ENCODE measurements at regions not wholly inside any gene's neighbourhood (a gene's known extent, or its start where the extent isn't known, plus 50 kb on each side); places are given as distances from the start of the nearest gene placed in this dataset.
A peak's percentile ranks its signal among the peaks of the same experiment; 100 is the strongest.

GRCh38 chr1:223486366-223486765, 93.2 kb downstream of the CCDC185 start:
- H3K9me3 ChIP-seq (replicated peaks; ENCODE audit: control insufficient read depth, insufficient read depth, low read length), result no peaks in the 10 kb centered on the region
- FAIRE-seq, result no peak
- CTCF ChIA-PET, result interaction anchor here (0.6 to 1.8 kb wide), 4 partner anchors 142 to 692 kb away, joined by 3 to 6 read pairs (median 4); no protein-coding TSS in a partner anchor

More at GRCh38 chr1:223486366-223486765, 93.2 kb downstream of the CCDC185 start:
- Histone ChIP-seq H3K4me3 (no peak overlapping the region), H3K4me1 (ENCODE audit: control insufficient read depth, insufficient read depth, low read length) (peaks cover 4% of the 10 kb centered on the region; the same call in 1 of the 2 replicates), H3K27me3 (replicated peaks in 1 of 2; ENCODE audit: control insufficient read depth in 2 of 2, insufficient read depth in 2 of 2, low read length in 1 of 2) (peaks cover 0 to 1% of the 10 kb centered on the region in 2 experiments; a peak in 2 of 4 replicates), H3K4me2 (ENCODE audit: control insufficient read depth, insufficient read depth) (no peak overlapping the region), H3K9ac (ENCODE audit: control insufficient read depth, insufficient read depth, low read length) (no peak overlapping the region), H3K79me2 (ENCODE audit: control insufficient read depth, insufficient read depth, low read length) (no peaks in the 10 kb centered on the region), H3K27ac (ENCODE audit: control insufficient read depth, insufficient read depth) (no peak overlapping the region), H4K20me1 (ENCODE audit: control insufficient read depth, insufficient read depth) (no peaks in the 10 kb centered on the region), H2AFZ (ENCODE audit: control insufficient read depth, low read depth, low read length) (no peak overlapping the region), H3K36me3 (ENCODE audit: control insufficient read depth in 2 of 2, insufficient read depth in 2 of 2, low read length in 1 of 2) (no peaks in the 10 kb centered on the region)
- ChIA-PET SMC1A (ENCODE audit: uncharacterized antibody, unreplicated experiment) (interaction anchor here (0.6 kb wide), 1 partner anchor 301 kb away, joined by 3 read pairs; no protein-coding TSS in a partner anchor), POLR2A (no interaction called here), RAD21 (ENCODE audit: unreplicated experiment) (no interaction called here)
- intact Hi-C loops (cut with micrococcal nuclease; ENCODE audit: unreplicated experiment) (no loop called here), in situ Hi-C loops (cut with MboI) (no loop called here)
- 46% methylated on average over 3 of the region's 3 CpGs for WGBS (ENCODE audit: insufficient coverage, insufficient replicate concordance, low lambda C conversion rate, missing lambda C conversion rate)
- DNase-seq (ENCODE audit: low read depth, low spot score) (no peak), ATAC-seq (peak; percentile 55; the same call in 2 of the 3 replicates)
- BruUV-seq (replicated peaks), result no TSS peak
- peak in 2 of 3 experiments; percentile 7 to 9; a peak in 2 of 6 replicates for TF ChIP-seq CTCF (IDR thresholded peaks at IDR 0.05 in 2 of 3, conservative IDR thresholded peaks at IDR 0.05 in 1 of 3; ENCODE audit: control insufficient read depth in 2 of 3, extremely low read depth in 1 of 3, insufficient read depth in 1 of 3, low read depth in 3 of 3, low read length in 3 of 3)
- TF ChIP-seq SREBF1 (IDR thresholded peaks at IDR 0.05; ENCODE audit: low read length), result no peak
